ENCODE measurements at regions not wholly inside any gene's neighbourhood (a gene's known extent, or its start where the extent isn't known, plus 50 kb on each side); places are given as distances from the start of the nearest gene placed in this dataset.

- TF ChIP-seq CTCF (IDR thresholded peaks at IDR 0.05; ENCODE audit: insufficient read depth, low read length, missing control alignments), result no peak
- no peak for DNase-seq (ENCODE audit: low read depth, low spot score)
- CTCF ChIA-PET, result no interaction called here
- POLR2A ChIA-PET, result no interaction called here
- no peak overlapping the region for H3K4me3 ChIP-seq (ENCODE audit: low read depth, low read length)
These were observed 277.4 kb downstream of the BCL11B start for GRCh38 chr14:98994561-98994960.

GRCh38 chr14:98997526-98998205 is 274.3 kb downstream of the BCL11B start:
- POLR2A ChIA-PET, result no interaction called here
- CTCF ChIA-PET, result no interaction called here
- H3K4me3 ChIP-seq (ENCODE audit: low read depth, low read length), result no peak overlapping the region
- no peak for DNase-seq (ENCODE audit: low read depth, low spot score)
- no peak for TF ChIP-seq CTCF (IDR thresholded peaks at IDR 0.05; ENCODE audit: insufficient read depth, low read length, missing control alignments)

GRCh38 chr14:98999345-98999744 is 272.7 kb downstream of the BCL11B start:
- ChIA-PET POLR2A (no interaction called here), CTCF (no interaction called here)

GRCh38 chr14:98999901-99000300 is 272.1 kb downstream of the BCL11B start:
- no peak for TF ChIP-seq CTCF (IDR thresholded peaks at IDR 0.05; ENCODE audit: insufficient read depth, low read length, missing control alignments)
- ChIA-PET CTCF (no interaction called here), POLR2A (no interaction called here)
- no peak for DNase-seq (ENCODE audit: low read depth, low spot score)
- no peak overlapping the region for H3K4me3 ChIP-seq (ENCODE audit: low read depth, low read length)

More at GRCh38 chr14:98999345-98999744, 272.7 kb downstream of the BCL11B start:
- no peak for TF ChIP-seq CTCF (IDR thresholded peaks at IDR 0.05; ENCODE audit: insufficient read depth, low read length, missing control alignments)
- no peak for DNase-seq (ENCODE audit: low read depth, low spot score)
- H3K4me3 ChIP-seq (ENCODE audit: low read depth, low read length), result no peak overlapping the region

GRCh38 chr14:99001241-99001640 is 270.8 kb downstream of the BCL11B start:
- POLR2A ChIA-PET, result no interaction called here
- no peak for TF ChIP-seq CTCF (IDR thresholded peaks at IDR 0.05; ENCODE audit: insufficient read depth, low read length, missing control alignments)
- H3K4me3 ChIP-seq (ENCODE audit: low read depth, low read length), result no peak overlapping the region
- CTCF ChIA-PET, result no interaction called here
- no peak for DNase-seq (ENCODE audit: low read depth, low spot score)

- DNase-seq (ENCODE audit: low read depth, low spot score), result no peak
- ChIA-PET POLR2A (no interaction called here), CTCF (no interaction called here)
- no peak for TF ChIP-seq CTCF (IDR thresholded peaks at IDR 0.05; ENCODE audit: insufficient read depth, low read length, missing control alignments)
- no peak overlapping the region for H3K4me3 ChIP-seq (ENCODE audit: low read depth, low read length)
These were observed 268.4 kb downstream of the BCL11B start for GRCh38 chr14:99003646-99004045.

Data from AG04449 (cell line).